Activated CD4-positive, alpha-beta memory T cell treated with anti-CD3 and anti-CD28 coated beads, Interleukin-2, amount 10 ng/mL, durations not matched to agents 7 days and 5 days (primary cell): ENCODE measurements at regions not wholly inside any gene's neighbourhood (a gene's known extent, or its start where the extent isn't known, plus 50 kb on each side); places are given as distances from the start of the nearest gene placed in this dataset.
"Not testable (repeated sequence)": the region's sequence is repeated elsewhere in the genome, so short reads cannot be mapped to it uniquely, and the experiment has no call there.

Experiments
- CTCF ChIA-PET: fragments of 350-600 bp; sonication (Branson Sonifier 250); formaldehyde crosslinking; loops from one replicate; lab custom pipeline; 2021; ENCODE audit warnings: antibody characterized with exemption, inconsistent platforms; lab: Charles Lee
- POLR2A ChIA-PET: fragments of 350-600 bp; sonication (Branson Sonifier 250); formaldehyde crosslinking; loops from one replicate; lab custom pipeline; 2021; ENCODE audit warnings: antibody characterized with exemption; lab: Charles Lee
- DNase-seq: peaks from one replicate; pipeline ENCODE4 v3.0.0-alpha.2; 2020
- H3K27ac Mint-ChIP-seq: one replicate; pipeline ENCODE4 v1.8.0; 2021; ENCODE audit warnings: mild to moderate bottlenecking, mixed read lengths
- H3K27me3 Mint-ChIP-seq: one replicate; pipeline ENCODE4 v1.8.0; 2021; ENCODE audit warnings: mixed read lengths
- H3K36me3 Mint-ChIP-seq: one replicate; pipeline ENCODE4 v1.8.0; 2021; ENCODE audit warnings: low read depth, mixed read lengths
- H3K4me1 Mint-ChIP-seq: one replicate; pipeline ENCODE4 v1.8.0; 2021; ENCODE audit warnings: mixed read lengths
- H3K4me3 Mint-ChIP-seq: one replicate; pipeline ENCODE4 v1.8.0; 2021; ENCODE audit warnings: mild to moderate bottlenecking, mixed read lengths
- H3K9me3 Mint-ChIP-seq: one replicate; pipeline ENCODE4 v1.8.0; 2021; ENCODE audit warnings: mixed read lengths

DNA sequence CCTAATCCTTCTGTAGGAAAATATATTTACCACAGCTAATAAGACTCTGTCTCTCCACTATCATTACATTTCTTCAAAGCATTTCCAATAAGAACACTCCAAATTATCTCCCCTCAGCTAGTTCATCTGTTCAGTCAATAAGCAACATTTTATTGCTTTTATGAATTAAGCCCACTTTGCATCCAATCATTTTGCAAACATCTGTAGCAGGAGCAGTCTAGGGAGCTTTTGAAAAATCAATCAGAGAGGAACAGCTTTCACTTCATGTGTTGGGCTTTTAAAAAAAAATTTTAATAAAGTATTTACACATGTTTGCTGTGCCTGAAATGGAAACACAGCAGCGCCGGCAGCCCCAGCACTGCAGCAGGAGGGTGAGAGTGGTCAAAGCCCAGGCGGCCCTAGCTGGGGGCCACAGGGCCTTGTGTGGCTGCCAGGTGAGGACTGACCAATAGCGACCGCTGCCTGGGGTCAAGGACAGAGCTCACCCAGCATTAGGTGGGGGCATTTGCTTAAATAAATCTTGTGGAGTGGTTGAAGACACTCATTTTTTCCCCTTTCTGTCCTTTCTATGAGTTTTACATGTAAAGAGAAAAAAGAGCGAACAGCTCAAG, 250.7 kb downstream of the RNF144A start:
- H3K27me3 Mint-ChIP-seq, result peaks cover 2% of the 10 kb centered on the region
- no peaks in the 10 kb centered on the region for H3K4me1 Mint-ChIP-seq
- CTCF ChIA-PET, result no interaction called here
- H3K9me3 Mint-ChIP-seq, result no peaks in the 10 kb centered on the region
- POLR2A ChIA-PET, result no interaction called here
- no peaks in the 10 kb centered on the region for H3K36me3 Mint-ChIP-seq
- no peak overlapping the region for H3K27ac Mint-ChIP-seq
- no peak overlapping the region for H3K4me3 Mint-ChIP-seq
- DNase-seq, result no peak

DNA sequence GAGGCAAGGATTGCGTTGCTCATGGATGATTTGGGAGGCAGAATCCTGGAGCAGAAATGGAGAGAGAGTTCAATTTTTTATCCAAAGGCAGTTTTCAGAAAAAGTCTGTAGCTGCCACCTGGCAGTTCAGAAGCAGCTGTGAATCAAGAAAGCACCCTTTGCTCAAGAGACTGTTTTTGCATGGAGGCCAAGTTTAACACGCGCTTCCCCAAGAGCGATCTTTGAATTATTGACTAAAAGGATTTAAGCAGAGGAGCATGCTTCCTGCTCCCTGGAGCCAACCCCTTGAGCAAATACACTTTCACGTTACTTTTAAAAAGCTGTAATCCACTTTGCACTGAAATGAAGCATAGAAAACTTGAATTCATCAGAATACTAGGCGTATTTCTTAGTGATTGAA, 252.4 kb downstream of the RNF144A start:
- CTCF ChIA-PET, result no interaction called here
- no peaks in the 10 kb centered on the region for H3K4me1 Mint-ChIP-seq
- H3K36me3 Mint-ChIP-seq, result no peaks in the 10 kb centered on the region
- POLR2A ChIA-PET, result no interaction called here
- no peak overlapping the region for H3K4me3 Mint-ChIP-seq
- DNase-seq, result no peak
- no peak overlapping the region for H3K27ac Mint-ChIP-seq
- peaks cover 2% of the 10 kb centered on the region for H3K27me3 Mint-ChIP-seq
- no peaks in the 10 kb centered on the region for H3K9me3 Mint-ChIP-seq

DNA sequence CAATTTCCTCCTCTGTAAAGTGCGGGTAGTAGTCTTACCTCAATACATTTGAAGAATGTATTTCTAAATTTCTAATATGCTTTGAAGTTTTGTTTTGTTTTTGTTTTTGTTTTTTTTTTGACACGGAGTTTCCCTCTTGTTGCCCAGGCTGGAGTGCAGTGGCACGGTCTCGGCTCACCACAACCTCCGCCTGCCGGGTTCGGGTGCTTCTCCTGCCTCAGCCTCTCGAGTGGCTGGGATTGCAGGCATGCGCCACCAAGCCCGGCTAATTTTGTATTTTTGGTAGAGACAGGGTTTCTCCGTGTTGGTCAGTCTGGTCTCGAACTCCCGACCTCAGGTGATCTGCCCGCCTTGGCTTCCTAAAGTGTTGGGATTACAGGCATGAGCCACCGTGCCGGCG, 261.8 kb downstream of the RNF144A start:
- H3K9me3 Mint-ChIP-seq, H3K27ac Mint-ChIP-seq, H3K27me3 Mint-ChIP-seq, H3K4me1 Mint-ChIP-seq, CTCF ChIA-PET, DNase-seq, H3K4me3 Mint-ChIP-seq, H3K36me3 Mint-ChIP-seq, POLR2A ChIA-PET: not testable (repeated sequence)

DNA sequence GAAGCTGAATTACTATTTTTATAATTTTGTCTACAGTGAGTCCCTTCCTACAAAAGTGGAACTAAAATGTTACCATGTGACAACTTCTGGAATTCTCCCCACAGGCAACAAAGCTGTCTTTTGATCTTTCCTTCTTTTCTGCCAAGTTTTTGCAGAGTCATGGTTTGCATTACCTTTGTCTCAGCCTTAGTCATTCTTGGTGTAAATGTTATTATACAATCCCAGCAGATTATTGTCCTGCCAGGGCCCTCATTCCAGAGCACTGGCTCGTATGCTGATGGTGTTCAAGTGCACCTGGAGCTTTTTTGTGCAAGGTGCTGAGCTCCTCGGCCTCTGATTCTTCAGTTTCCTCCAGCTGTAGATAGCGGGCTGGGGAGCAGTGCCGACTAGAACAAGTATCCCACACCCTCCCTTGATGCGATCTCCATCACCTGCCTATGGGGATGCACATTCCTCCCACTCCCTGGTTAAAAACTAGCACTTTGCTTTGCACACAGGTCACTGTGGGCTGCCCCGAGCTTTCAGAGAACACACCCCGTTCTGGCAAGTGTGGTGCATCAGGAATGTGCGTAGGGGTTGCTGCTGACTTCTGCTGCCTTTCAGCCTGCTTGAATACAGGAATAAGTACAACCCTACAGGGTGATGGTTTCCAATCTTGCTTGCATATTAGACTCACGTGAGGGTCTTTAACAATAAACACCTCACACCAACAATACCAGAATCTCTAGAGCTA, 263.6 kb downstream of the RNF144A start:
- peaks cover 4% of the 10 kb centered on the region for H3K27me3 Mint-ChIP-seq
- H3K9me3 Mint-ChIP-seq, result no peaks in the 10 kb centered on the region
- H3K4me1 Mint-ChIP-seq, result no peaks in the 10 kb centered on the region
- CTCF ChIA-PET, result interaction anchor here (1.2 to 1.8 kb wide), 3 partner anchors 16 to 63 kb away, joined by 3 to 5 read pairs (median 4); no protein-coding TSS in a partner anchor
- POLR2A ChIA-PET, result no interaction called here
- H3K36me3 Mint-ChIP-seq, result no peaks in the 10 kb centered on the region
- no peak for DNase-seq
- H3K4me3 Mint-ChIP-seq, result no peak overlapping the region
- no peak overlapping the region for H3K27ac Mint-ChIP-seq

DNA sequence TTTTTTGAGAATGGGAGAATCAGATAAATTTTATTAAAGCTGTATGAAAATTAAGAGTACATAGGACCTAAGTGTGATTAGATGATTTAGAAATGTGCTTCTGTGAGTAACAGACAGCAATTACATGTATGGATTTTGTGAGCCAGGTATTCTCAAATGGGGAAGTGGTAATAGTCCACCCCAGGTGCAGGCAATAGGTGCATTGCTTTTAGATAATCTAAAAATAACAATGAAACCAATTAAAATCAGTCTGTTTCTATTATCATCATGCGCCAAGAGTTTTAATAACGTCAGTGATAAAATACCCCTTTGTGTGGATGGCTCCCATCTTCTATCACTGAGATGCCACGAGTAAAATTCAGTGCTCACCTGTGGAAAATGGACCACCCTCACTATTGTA, 265.3 kb downstream of the RNF144A start:
- no peak for DNase-seq
- H3K9me3 Mint-ChIP-seq, result no peaks in the 10 kb centered on the region
- no peaks in the 10 kb centered on the region for H3K4me1 Mint-ChIP-seq
- H3K27ac Mint-ChIP-seq, result no peak overlapping the region
- POLR2A ChIA-PET, result no interaction called here
- CTCF ChIA-PET, result no interaction called here
- no peak overlapping the region for H3K4me3 Mint-ChIP-seq
- peaks cover 4% of the 10 kb centered on the region for H3K27me3 Mint-ChIP-seq
- no peaks in the 10 kb centered on the region for H3K36me3 Mint-ChIP-seq

DNA sequence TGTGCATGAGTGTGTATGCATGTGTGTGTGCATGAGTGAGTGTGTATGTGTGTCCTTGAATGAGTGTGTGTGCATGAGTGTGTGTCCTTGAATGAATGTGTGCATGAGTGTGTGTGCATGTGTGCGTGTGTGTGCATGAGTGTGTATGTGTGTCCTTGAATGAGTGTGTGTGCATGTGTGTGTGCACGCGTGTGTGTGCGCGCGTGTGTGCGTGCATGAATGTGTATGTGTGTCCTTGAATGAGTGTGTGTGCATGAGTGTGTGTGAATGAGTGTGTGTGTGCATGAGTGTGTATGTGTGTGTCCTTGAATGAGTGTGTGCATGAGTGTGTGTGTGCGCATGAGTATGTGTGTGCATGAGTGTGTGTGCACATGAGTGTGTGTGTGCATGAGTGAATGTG, 271.9 kb downstream of the RNF144A start:
- no peaks in the 10 kb centered on the region for H3K36me3 Mint-ChIP-seq
- ChIA-PET CTCF (no interaction called here), POLR2A (no interaction called here)
- DNase-seq, result no peak
- H3K4me3 Mint-ChIP-seq, result no peak overlapping the region
- H3K4me1 Mint-ChIP-seq, result no peaks in the 10 kb centered on the region
- no peak overlapping the region for H3K27ac Mint-ChIP-seq
- H3K9me3 Mint-ChIP-seq, result no peaks in the 10 kb centered on the region
- H3K27me3 Mint-ChIP-seq, result peaks cover 4% of the 10 kb centered on the region

DNA sequence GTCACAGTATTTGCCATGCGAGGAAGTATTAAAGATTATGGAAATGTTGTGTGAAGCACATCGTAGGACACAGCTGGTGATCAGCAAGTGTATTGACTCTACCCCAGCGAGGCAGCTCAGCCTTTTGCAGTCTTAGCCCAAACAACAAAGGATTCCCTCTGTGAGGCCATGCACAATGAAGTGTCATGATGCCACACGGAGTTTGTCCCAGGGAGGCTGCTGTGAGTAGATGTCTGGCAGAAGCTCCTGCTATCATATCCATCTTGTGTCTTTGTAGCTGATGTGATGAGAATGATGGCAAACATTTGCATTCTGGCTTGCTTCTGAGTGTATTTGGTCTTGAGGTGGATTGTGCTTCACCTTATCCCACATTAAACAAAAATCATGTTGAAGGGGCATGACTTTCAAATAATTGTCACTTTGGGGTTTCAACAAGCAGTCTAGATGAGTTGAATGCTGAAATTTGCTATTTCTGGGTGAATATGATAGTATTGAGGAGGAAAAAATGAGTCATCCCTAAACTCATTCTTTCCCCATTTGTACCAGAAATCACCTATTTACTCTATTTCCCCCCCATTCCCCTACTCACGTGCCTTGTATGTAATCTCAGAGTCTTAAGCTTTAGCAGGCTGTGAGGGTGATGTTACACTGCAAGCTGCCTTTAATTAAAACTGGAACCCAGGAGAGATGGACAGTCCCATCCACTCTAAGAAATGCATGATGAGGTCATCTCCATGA, 273.5 kb downstream of the RNF144A start:
- no peak for DNase-seq
- Mint-ChIP-seq H3K27ac (no peak overlapping the region), H3K4me3 (no peak overlapping the region), H3K9me3 (no peaks in the 10 kb centered on the region), H3K4me1 (no peaks in the 10 kb centered on the region), H3K36me3 (no peaks in the 10 kb centered on the region), H3K27me3 (no peaks in the 10 kb centered on the region)
- ChIA-PET POLR2A (no interaction called here), CTCF (no interaction called here)

DNA sequence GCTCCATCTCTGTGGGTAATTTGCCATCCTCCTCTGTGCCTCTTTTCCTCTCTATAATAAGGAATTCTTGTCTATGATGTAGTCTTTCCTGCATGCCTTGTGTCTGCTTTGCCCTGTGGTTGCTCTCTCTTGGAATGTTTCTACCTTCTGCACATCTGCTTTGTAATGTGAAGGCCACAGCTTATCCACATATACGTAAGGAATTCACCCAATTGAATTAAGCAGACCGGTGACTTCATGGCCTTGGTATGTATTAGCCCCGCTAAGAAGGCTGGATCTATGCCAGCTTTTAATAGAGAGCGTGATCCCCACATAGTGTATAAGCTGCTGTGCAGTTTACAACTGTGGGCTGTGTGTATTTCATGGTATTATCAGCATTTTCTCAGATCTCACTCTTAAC, 274.7 kb downstream of the RNF144A start:
- Mint-ChIP-seq H3K36me3 (no peaks in the 10 kb centered on the region), H3K27me3 (no peaks in the 10 kb centered on the region), H3K4me3 (no peak overlapping the region), H3K4me1 (no peaks in the 10 kb centered on the region), H3K27ac (no peak overlapping the region), H3K9me3 (no peaks in the 10 kb centered on the region)
- ChIA-PET CTCF (no interaction called here), POLR2A (no interaction called here)
- DNase-seq, result no peak

DNA sequence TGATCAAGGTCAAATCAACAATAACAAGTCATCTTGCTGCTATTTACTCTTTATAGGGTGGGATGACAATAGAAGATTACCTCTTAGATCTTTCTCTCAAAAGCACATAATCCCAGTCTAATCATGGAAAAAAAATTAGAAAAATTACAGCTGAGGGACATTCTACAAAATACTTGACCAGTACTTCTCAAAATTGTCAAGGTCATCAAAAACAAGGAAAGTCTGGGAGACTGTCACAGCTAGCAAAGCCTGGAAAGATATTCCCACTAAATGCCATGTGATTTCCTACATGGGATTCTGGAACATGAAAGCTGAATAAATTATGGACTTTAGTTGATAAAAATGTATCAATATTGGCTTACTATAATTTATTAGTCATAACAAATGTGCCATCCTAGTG, 276.2 kb downstream of the RNF144A start:
- Mint-ChIP-seq H3K27ac (no peak overlapping the region), H3K4me3 (no peak overlapping the region), H3K27me3 (peaks cover 1% of the 10 kb centered on the region), H3K4me1 (no peaks in the 10 kb centered on the region), H3K36me3 (no peaks in the 10 kb centered on the region), H3K9me3 (no peaks in the 10 kb centered on the region)
- no peak for DNase-seq
- ChIA-PET POLR2A (no interaction called here), CTCF (no interaction called here)

DNA sequence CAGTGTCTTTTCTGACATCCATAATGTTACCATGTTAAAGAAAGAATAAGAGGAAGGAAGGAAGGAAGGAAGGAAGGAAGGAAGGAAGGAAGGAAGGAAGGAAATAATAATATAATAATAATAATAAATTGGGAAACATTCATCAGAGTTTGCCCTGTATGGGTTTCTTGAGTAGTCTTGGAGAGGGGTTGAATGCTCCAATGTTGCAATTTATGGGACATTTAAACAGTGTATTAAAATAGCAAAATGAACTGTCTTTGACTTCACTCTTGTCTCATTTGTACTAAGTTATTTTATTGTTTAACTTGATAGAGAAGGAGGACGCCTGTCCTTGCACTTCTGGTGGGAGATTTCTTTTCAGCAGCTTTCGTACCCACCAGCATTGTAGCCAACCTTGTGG, 277.7 kb downstream of the RNF144A start:
- no peak for DNase-seq
- CTCF ChIA-PET, result no interaction called here
- Mint-ChIP-seq H3K4me1 (no peaks in the 10 kb centered on the region), H3K4me3 (no peak overlapping the region), H3K27ac (no peak overlapping the region), H3K36me3 (no peaks in the 10 kb centered on the region), H3K27me3 (peaks cover 2% of the 10 kb centered on the region), H3K9me3 (no peaks in the 10 kb centered on the region)
- POLR2A ChIA-PET, result no interaction called here

DNA sequence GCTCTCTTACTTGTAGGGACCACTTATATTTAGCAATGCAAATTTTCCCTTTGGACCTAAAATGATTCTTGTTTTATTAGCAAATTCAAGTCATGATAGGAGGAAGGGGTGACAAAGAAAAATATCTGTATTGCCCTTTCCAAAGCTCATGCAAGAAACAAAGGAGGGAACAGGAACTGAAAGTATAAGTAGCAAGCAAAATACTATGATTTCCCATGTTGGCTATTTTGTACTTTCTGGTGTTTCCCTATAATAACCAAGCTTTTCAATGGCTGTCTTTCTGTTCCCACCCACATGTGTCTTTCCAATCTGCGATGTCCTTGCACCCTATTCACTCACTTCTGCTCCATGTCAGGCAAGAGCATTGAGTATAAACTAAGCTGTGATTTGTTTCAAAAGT, 279.7 kb downstream of the RNF144A start:
- ChIA-PET POLR2A (no interaction called here), CTCF (interaction anchor here (1.1 kb wide), 1 partner anchor 16 kb away, joined by 3 read pairs; no protein-coding TSS in a partner anchor)
- Mint-ChIP-seq H3K27me3 (peaks cover 2% of the 10 kb centered on the region), H3K9me3 (no peaks in the 10 kb centered on the region), H3K4me1 (no peaks in the 10 kb centered on the region), H3K27ac (no peak overlapping the region), H3K36me3 (no peaks in the 10 kb centered on the region), H3K4me3 (no peak overlapping the region)
- no peak for DNase-seq

DNA sequence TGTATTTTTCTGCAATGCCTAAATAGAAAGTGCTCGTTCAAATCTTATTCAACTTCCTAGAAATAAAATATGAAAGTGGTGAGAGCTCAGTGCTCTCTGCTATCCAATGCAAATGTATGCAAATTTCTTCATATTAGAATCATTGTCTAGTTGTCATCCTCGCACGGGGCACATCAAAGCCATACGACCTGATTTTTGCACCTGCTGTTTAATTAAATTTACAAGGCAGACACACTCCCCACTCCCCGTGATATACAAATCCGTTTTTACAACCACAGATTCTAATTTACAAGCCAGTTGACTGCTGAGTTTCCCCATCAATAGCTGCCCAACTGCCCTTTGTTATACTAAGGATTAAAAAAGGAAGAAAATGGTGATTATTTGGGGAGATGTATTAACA, 284.6 kb downstream of the RNF144A start:
- H3K36me3 Mint-ChIP-seq, result no peaks in the 10 kb centered on the region
- H3K27ac Mint-ChIP-seq, result no peak overlapping the region
- POLR2A ChIA-PET, result no interaction called here
- H3K9me3 Mint-ChIP-seq, result no peaks in the 10 kb centered on the region
- peaks cover 2% of the 10 kb centered on the region for H3K27me3 Mint-ChIP-seq
- H3K4me1 Mint-ChIP-seq, result no peaks in the 10 kb centered on the region
- CTCF ChIA-PET, result interaction anchor here (0.8 kb wide), 1 partner anchor 628 kb away, joined by 3 read pairs; no protein-coding TSS in a partner anchor
- H3K4me3 Mint-ChIP-seq, result no peak overlapping the region
- no peak for DNase-seq

DNA sequence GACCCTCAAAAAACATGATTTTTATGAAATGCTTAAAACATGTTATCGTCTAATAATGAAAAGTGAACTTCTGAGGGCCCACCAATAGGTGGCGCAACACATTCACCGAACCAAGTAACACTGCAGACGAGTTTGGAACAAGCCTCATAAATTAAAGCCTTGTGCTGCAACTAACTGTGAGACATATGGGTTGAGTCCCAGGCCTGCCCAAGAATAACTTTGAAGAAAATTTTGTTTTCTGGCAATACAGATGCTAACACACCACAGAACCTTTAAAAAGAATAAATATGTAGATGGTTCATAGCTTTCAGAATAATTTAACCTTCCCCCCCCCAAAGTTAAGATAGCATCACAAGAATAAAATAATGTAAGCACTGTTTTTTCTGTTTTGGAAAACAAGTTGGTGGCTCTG, 285.9 kb downstream of the RNF144A start:
- DNase-seq, result peak; percentile 65
- Mint-ChIP-seq H3K4me1 (no peaks in the 10 kb centered on the region), H3K36me3 (no peaks in the 10 kb centered on the region), H3K9me3 (no peaks in the 10 kb centered on the region), H3K4me3 (no peak overlapping the region), H3K27me3 (peaks cover 2% of the 10 kb centered on the region), H3K27ac (no peak overlapping the region)
- POLR2A ChIA-PET, result no interaction called here
- CTCF ChIA-PET, result interaction anchor here (0.5 to 1.5 kb wide), 9 partner anchors 9 to 1479 kb away, joined by 3 to 5 read pairs (median 3); partner anchors contain the start of gene ID2
